Stimulated activated CD4-positive, alpha-beta T cell treated with anti-CD3 and anti-CD28 coated beads, Interleukin-15, amount 100 ng/mL, for 48 hours (primary cell): ENCODE measurements at regions not wholly inside any gene's neighbourhood (a gene's known extent, or its start where the extent isn't known, plus 50 kb on each side); places are given as distances from the start of the nearest gene placed in this dataset.

Source experiments
- DNase-seq, 2 donors: peaks; one replicate each; pipeline ENCODE4 v3.0.0-alpha.2; 2020; ENCODE audit warnings: low read depth in 2 of 2

DNA sequence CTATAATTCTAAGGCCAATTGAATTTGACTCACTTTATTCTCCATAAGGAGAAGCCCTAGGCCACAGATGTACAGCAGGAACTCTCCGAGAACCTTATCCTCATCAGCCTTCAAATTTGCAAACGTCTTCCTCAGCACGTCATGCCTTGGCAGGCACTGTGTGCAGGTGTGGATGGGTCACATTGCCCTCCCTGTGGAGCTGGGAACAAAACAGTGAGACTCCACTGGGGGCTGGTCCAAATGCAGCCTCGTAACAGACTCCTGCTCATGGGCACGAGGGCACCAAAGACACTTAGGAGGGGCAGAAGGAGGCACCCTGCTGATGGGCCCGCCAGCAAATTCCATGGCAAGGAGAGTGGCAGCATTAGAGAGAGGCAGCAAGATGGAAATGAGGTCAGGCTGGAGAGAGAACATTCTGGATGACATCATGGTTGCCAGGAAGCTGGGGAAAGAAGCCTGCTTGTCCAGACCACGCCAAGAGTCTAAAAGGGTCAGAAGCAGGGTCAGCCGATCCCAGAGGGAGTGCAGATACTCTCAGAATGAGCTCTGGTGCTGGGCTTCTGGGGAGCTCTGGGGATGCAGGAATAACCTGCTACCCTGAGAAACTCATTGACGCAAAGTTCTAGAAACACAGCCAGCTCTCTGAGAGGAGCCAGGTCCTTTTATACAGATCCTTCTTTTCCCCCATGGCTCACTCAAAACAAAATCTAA, 242.2 kb downstream of the B3GLCT start:
- no peak for DNase-seq

DNA sequence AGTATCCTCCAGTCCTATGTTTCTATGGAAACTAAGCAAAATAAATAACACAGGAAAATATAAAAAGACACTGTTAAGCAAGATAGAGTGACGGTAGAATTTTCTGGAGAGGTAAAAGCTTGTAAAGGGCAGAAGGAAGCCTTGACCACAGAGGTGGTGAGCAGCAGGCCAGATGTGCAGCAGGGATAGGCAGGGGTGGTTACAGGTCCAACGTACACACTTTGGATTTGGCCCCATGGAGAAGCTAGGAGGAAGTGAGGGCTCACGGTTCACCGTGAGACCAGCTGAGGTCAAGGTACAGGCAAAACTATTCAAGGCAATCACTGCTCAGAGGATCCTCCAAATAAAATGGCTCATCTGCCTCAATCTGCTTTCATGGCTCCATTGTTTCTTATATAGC, 242.8 kb downstream of the B3GLCT start:
- no peak for DNase-seq

GRCh38 chr13:31444266-31444856, 244.6 kb downstream of the B3GLCT start:
- DNase-seq = no peak

- no peak for DNase-seq
Observed at GRCh38 chr13:31452525-31452924, 252.8 kb downstream of the B3GLCT start.

- DNase-seq = no peak
Observed at GRCh38 chr13:31455581-31455980, 255.8 kb downstream of the B3GLCT start.

DNA sequence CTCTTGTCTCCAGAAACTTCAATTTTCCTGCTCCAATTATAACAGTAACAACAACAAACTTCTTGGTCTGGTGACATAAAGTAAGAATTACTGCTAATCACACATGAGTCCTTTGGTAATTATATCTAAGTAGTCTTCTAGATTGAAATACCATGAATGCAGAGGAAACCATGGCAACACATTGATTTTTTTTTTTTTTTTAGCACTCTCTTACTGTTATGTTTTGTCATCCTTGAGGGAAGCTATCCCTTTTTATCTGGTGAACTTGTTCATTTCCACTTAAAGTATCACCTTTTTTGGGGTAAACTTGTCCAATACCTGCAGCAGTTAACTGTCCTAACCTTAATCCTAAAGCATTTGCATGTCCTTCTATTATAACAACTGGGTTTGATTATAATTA, 256.3 kb downstream of the B3GLCT start:
- no peak for DNase-seq

GRCh38 chr13:31460061-31460460, 260.3 kb downstream of the B3GLCT start:
- DNase-seq = no peak

- DNase-seq = no peak
Observed at GRCh38 chr13:31461923-31462322, 262.1 kb downstream of the B3GLCT start.

GRCh38 chr13:31462766-31463165, 263.0 kb downstream of the B3GLCT start:
- no peak for DNase-seq

DNA sequence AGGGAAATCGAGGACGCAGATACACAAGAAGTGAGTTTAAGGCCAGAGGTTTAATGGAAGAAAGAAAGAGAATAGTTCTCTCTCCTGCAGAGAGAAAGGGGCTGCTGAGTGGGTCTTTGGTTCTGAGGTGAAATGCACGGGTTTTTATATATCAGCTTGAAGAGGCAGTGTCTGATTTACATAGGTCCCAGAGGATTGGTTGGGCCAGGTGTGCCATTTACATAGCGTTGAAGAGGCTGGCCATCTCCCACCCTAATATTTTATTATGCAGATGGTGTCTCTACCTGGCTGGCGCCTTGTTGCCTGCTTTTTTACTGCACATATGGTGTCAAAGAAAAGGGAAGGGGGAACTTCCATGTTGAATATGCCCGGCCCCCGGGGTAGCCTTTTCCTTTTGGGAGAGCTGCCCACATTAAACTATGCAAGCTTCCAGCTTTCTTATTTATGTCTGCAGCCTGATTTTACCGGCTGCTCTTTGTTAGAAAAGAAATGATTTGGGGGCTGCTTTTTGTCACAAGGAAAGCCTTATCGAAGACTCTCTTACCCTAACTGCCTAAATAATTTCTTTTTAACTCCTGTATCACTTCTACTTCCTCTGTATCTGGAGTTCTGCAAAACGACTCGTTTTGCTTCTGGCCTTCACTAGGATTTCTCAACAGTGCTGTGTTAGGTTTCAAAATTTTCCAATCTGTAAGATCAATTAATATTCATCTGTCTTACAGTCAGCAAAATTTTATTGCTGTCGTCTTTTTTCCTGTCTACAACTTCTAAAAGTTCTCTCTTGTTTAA, 268.5 kb downstream of the B3GLCT start:
- no peak for DNase-seq

DNA sequence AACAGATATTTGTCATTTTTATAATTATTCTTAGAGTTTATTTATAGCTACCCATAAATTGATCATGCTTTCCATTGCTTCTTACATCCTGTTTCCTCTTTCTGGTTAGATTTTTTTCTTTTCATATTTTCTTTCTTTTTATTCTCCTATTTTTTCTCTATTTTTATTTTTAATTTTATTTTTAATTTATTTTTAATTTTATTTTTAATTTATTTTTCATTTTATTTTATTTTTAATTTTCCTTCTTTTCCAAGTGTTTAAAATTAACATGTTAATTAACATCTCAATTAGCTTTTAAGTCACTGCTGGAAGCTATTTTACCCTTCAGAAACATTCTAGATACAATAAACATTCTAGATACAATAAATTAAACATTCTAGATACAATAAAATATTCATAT, 269.6 kb downstream of the B3GLCT start:
- DNase-seq = no peak

GRCh38 chr13:31476266-31476665, 263.1 kb upstream of the RXFP2 start:
- no peak for DNase-seq

GRCh38 chr13:31476753-31477152, 262.6 kb upstream of the RXFP2 start:
- no peak for DNase-seq

- no peak for DNase-seq
Observed at GRCh38 chr13:31477961-31478360, 261.4 kb upstream of the RXFP2 start.

DNA sequence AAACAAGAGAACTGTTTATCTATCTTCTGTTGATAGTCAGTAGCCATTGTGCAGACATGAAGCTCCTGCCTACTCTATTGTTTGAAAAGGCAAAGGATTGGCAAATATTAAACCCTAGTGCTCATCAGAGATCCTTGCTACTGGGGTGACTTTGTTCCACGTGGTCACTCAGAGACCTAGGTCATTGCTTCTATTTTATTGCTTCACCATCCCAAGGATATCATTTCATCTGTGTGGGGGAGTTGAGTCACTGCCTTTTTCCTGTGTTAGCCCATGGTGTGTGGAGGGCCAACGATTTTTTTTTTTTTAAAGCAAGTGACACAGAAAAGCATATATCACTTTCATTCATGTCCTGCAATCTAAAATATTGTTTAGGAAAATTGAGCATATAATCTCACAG, 254.1 kb upstream of the RXFP2 start:
- DNase-seq = no peak

DNA sequence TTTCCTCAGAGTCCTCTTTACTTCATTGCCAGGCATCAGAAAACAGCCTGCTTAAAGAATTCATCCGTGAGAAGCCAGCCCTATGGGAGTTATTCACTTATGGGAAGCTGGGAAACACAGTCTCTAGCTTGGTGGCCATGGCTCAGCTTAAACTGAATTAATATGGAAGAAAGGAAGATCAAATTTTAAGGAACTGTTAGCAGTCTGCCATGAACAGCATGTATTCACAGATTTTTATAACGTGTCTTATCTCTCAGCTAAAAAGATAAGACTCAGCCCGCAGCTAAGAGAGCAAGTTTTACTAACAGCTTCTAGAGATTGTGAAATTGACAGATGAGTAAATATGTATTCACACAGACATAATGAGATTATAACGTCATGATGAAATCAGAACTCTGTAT, 253.7 kb upstream of the RXFP2 start:
- DNase-seq = no peak

- DNase-seq = no peak
Observed at GRCh38 chr13:31495336-31495735, 244.0 kb upstream of the RXFP2 start.

- no peak for DNase-seq
Observed at GRCh38 chr13:31499274-31499673, 240.1 kb upstream of the RXFP2 start.

DNA sequence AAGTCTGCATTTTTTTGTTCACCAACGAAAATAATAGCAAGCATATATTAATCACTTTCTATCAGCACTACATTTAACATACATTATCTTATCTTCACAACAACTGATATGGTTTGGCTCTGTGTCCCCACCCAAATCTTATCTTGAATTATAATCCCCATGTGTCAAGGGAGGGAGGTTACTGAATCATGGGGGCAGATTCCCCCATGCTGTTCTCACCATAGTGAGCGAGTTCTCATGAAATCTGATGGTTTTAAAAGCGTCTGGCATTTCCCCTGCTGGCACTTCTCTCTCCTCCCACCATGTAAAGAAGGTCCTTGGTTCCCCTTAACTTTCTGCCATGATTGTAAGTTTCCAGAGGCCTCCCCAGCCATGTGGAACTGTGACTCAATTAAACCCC, 235.7 kb upstream of the RXFP2 start:
- DNase-seq = no peak

DNA sequence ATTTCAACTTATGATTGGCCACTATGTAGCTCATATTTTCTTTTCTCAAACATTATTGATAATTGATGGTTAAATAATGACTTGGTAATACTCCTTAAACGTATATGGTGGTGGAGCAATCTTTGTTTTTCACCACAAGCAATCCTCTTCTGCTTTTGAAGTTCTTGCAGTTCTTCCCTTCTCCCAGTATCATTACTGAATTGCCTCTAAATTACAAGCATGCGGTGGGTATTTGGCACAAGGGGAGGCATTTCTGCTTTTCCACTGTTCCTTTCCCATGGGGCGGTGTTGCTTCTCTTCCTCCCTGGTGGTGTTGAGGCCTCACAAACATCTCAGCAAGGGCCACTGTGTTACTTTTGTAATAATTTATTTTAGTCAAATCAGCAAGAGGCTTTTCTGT, 234.4 kb upstream of the RXFP2 start:
- no peak for DNase-seq

- DNase-seq = no peak
Observed at GRCh38 chr13:31512331-31512730, 227.0 kb upstream of the RXFP2 start.

GRCh38 chr13:31514932-31515331, 224.4 kb upstream of the RXFP2 start:
- no peak for DNase-seq

DNA sequence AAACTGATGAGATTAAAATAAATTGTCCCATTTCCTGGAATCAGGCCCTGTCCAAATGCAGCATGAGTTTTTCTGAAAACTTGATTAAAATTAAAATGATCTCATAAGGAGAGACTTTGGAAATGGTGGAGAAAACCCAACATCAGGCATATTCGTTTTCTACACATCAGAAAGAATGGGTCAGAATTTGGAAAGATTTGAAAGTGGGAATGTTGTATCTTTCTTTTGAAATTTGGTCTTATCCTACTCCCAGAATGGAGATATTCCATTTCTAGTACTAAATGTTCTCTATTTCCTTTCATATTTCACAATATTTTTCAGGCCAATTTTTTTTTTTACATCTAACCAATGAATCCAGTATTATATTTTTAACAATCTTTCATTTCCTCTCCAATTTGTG, 223.9 kb upstream of the RXFP2 start:
- no peak for DNase-seq
